Mesothelial cell of epicardium (in vitro differentiated cells): ENCODE measurements at regions not wholly inside any gene's neighbourhood (a gene's known extent, or its start where the extent isn't known, plus 50 kb on each side); places are given as distances from the start of the nearest gene placed in this dataset.
"Not testable (repeated sequence)": the region's sequence is repeated elsewhere in the genome, so short reads cannot be mapped to it uniquely, and the experiment has no call there.

Experiments
- DNase-seq, 2 experiments: peaks; one replicate each; pipeline ENCODE4 v3.0.0; 2021; ENCODE audit warnings: low spot score in 2 of 2; ENCODE audit not compliant: unreplicated experiment in 2 of 2
- H3K27ac Mint-ChIP-seq: 2 replicates; pipeline ENCODE4 v1.8.0; 2021; ENCODE audit warnings: mixed read lengths
- H3K27me3 Mint-ChIP-seq: 2 replicates; pipeline ENCODE4 v1.8.0; 2021; ENCODE audit warnings: low read depth, mixed read lengths
- H3K36me3 Mint-ChIP-seq: 2 replicates; pipeline ENCODE4 v1.8.0; 2021; ENCODE audit warnings: mixed read lengths
- H3K4me1 Mint-ChIP-seq: 2 replicates; pipeline ENCODE4 v1.8.0; 2021; ENCODE audit warnings: mixed read lengths
- H3K4me3 Mint-ChIP-seq: 2 replicates; pipeline ENCODE4 v1.8.0; 2021; ENCODE audit warnings: mild to moderate bottlenecking, moderate library complexity, mixed read lengths
- H3K9me3 Mint-ChIP-seq: 2 replicates; pipeline ENCODE4 v1.8.0; 2021; ENCODE audit warnings: mixed read lengths

DNA sequence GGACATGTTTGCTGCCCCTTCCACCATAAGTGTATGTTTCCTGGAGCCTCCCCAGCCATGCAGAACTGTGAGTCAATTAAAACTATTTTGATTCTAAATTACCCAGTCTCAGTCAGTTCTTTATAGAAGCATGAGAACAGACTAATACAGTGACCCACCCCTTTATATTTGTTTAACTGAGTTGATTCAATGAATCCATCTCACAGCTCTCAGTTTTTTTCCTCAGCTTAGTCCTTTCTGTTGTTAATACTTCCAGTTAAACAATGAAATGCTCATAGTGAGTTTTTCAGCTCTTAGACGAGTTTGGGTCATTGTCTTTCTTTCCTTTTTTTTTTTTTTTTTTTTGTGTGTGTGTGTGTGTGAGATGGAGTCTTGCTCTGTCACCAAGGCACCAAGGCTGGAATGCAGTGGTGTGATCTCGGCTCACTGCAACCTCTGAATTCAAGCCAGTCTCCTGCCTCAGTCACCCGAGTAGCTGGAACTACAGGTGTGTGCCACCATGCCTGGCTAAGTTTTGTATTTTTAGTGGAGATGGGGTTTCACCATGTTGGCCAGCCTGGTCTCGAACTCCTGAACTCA lies 627.4 kb downstream of the SPATA31A7 start:
- not testable (repeated sequence) for H3K27me3 Mint-ChIP-seq, H3K4me1 Mint-ChIP-seq, DNase-seq, H3K4me3 Mint-ChIP-seq, H3K27ac Mint-ChIP-seq, H3K36me3 Mint-ChIP-seq, H3K9me3 Mint-ChIP-seq

DNA sequence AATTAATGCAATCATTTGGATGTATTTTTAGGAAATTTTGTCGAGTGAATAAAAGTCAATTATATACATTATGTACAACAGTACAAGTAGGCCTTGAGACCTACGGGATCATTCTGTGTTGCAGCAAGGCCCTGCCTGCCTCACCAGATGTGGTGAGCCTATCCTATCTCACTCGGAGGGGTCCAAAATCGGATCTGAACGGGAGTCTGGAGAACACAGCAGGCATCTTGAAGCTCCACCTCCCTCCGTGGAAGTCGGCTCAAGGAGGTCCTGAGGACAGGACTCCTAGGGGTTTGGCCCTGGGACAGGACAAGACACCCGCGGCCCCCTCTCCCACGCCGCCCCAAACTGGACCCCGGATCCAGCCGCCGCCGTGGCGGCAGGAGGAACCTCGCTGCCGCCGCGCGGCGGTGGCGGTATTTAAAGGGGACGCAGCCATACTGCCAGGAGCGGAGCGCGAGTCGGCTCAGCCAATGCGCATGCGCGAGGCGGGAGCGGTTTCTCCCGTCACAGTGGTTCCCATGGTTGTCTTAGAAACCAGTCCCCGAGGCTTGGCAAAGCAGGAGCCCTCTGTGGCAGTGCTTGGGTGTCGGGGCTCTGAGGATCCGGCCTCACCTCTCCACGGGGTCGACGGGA lies 663.9 kb downstream of the SPATA31A7 start:
- H3K9me3 Mint-ChIP-seq, H3K27me3 Mint-ChIP-seq, H3K27ac Mint-ChIP-seq, H3K4me1 Mint-ChIP-seq, H3K36me3 Mint-ChIP-seq, H3K4me3 Mint-ChIP-seq: not testable (repeated sequence)
- DNase-seq, result peak; percentile 49 to 92

DNA sequence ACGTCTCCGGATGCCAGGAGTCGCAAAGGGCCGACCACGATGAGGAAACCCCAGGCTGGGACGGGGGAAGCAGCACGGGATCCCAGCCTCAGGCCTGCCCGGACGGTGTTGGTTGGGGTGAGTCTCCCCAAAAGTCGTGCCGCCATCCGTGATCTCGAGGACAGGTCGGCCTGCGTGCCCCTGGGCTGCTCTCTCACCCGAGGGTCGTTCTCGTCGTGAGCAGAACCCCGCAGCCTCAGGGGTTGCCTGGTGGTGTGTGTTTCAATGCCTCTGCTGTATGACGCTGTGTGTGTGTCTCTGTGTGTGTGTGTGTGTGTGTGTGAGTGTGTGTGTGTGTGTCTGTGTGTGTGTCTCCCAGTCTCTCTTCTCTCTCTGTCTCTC lies 664.4 kb downstream of the SPATA31A7 start:
- H3K27ac Mint-ChIP-seq, H3K9me3 Mint-ChIP-seq, H3K4me3 Mint-ChIP-seq, H3K4me1 Mint-ChIP-seq, H3K36me3 Mint-ChIP-seq, H3K27me3 Mint-ChIP-seq: not testable (repeated sequence)
- peak in 1 of 2 experiments; percentile 34 for DNase-seq

DNA sequence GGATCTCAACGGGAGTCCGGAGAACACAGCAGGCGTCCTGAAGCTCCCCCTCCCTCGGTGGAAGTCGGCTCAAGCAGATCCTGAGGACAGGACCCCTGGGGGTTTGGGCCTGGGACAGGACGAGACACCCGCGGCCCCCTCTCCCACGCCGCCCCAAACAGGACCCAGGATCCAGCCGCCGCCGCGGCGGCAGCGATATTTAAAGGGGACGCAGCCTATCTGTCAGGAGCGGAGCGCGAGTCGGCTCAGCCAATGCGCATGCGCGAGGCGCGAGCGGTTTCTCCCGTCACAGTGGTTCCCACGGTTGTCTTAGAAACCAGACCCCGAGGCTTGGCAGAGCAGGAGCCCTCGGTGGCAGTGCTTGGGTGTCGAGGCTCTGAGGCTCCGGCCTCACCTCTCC lies 666.4 kb downstream of the SPATA31A7 start:
- H3K36me3 Mint-ChIP-seq, H3K9me3 Mint-ChIP-seq, DNase-seq, H3K4me1 Mint-ChIP-seq, H3K4me3 Mint-ChIP-seq, H3K27ac Mint-ChIP-seq, H3K27me3 Mint-ChIP-seq: not testable (repeated sequence)

DNA sequence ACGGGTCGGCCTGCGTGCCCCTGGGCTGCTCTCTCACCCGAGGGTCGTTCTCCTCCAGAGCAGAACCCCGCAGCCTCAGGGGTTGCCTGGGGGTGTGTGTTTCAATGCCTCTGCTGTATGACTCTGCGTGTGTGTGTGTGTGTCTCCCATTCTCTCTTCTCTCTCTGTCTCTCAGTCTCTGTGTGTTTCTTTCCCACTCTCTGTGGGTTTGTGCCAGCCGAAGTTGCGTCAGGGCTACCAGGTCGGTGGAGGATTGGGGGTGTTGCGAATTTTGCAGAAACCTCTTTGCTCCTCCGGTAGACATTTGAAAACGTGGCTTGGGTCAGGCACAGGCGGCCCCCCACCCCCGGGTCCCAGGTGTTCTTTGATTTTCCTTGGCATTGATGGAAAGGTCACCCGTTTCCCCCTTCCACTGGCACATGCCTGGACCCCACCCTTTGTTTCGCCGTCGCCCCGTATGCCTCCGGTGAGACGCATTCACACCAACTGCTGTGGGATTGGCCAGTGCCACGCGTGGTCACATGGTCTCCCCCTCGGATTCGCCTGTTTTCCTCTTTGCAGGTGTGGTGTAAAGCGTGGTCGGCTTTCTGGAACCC lies 667.1 kb downstream of the SPATA31A7 start:
- not testable (repeated sequence) for H3K4me1 Mint-ChIP-seq, H3K4me3 Mint-ChIP-seq, H3K27me3 Mint-ChIP-seq, H3K9me3 Mint-ChIP-seq, H3K27ac Mint-ChIP-seq, H3K36me3 Mint-ChIP-seq
- peak in 1 of 2 experiments; percentile 41 for DNase-seq

DNA sequence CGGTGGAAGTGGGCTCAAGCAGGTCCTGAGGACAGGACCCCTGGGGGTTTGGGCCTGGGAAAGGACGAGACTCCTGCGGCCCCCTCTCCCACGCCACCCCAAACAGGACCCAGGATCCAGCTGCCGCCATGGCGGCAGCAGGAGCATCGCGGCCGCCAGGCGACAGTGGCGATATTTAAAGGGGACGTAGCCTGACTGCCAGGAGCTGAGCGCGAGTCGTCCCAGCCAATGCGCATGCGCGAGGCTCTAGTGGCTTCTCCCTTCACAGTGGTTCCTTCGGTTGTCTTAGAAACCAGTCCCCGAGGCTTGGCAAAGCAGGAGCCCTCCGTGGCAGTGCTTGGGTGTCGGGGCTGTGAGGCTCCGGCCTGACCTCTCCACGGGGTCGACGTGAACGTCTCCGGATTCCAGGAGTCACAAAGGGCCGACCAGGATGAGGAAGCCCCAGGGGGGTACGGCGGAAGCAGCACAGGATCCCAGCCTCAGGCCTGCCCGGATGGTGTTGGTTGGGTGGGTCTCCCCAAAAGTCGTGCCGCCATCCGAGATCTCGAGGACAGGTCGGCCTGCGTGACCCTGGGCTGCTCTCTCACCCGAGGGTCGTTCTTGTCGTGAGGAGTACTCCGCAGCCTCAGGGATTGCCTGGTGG lies 668.0 kb downstream of the SPATA31A7 start:
- H3K9me3 Mint-ChIP-seq, H3K4me1 Mint-ChIP-seq, H3K4me3 Mint-ChIP-seq, H3K36me3 Mint-ChIP-seq, H3K27ac Mint-ChIP-seq, DNase-seq, H3K27me3 Mint-ChIP-seq: not testable (repeated sequence)

DNA sequence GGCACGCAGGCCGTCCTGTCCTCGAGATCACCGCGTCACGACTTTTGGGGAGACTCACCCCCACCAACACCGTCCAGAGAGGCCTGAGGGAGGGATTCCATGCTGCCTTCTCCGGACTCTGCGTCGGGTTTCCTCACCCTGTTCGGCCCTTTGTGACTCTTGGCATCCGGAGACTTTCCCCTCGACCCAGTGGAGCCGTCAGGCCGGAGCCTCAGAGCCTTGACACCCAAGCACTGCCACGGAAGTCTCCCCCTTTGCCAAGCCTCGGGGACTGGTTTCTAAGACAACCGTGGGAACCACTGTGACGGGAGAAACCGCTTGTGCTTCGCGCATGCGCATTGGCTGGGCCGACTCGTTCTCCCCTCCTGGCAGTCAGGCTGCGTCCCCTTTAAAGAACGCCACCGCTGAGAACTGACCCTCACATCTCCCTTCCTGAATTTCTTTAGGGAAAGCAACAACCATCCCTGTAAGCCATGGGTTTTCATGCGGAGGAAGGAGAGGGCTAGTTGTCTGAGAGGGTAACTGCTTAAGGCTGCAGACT lies 672.7 kb downstream of the SPATA31A7 start:
- not testable (repeated sequence) for H3K4me3 Mint-ChIP-seq, H3K27ac Mint-ChIP-seq, H3K4me1 Mint-ChIP-seq, H3K36me3 Mint-ChIP-seq, H3K27me3 Mint-ChIP-seq, H3K9me3 Mint-ChIP-seq
- DNase-seq, result peak; percentile 23 to 41

DNA sequence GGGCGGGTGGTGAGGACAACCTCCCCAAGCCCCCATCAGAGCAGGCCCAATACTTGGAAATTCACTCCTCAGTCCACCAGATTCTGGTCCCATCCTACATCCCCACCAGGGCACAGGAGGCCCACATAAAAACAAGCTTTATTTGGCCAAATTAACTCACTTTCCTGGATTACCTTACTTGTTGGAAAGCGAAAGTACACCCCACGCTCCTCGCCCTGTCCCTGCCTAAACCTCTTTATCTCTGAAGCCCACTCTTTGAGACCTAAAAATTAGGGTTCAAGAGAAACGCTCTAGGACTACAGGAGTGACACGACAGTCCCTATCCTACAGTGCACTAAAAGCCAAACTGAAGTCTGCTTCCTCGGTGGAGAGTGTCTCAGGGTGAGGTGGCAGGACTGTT lies 674.6 kb downstream of the SPATA31A7 start:
- peak in 1 of 2 experiments; percentile 31 for DNase-seq
- not testable (repeated sequence) for H3K4me3 Mint-ChIP-seq, H3K27me3 Mint-ChIP-seq, H3K4me1 Mint-ChIP-seq, H3K36me3 Mint-ChIP-seq, H3K9me3 Mint-ChIP-seq
- peak overlapping the region; percentile 64 for H3K27ac Mint-ChIP-seq

DNA sequence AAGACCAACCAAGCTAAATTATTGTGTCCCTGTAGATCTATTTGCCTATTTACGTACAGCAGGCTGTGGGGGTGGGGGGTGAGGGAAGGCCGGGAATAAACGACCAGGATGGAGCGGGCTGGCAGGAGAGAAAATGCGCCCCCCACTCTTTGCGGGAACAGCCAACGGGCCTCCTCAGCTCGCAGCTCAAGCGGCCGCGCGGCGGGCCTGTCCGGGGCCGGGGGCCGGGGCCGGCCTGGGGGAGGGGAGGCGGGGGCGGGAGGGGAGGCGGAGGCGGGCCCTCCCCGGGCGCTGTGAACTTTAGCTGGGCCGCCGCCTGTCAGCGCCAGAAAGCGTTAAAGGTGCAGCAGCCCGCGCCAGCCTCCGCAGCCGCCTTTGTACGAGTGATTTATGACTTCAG lies 679.1 kb downstream of the SPATA31A7 start:
- peak overlapping the region; percentile 89 for H3K27ac Mint-ChIP-seq
- DNase-seq, H3K36me3 Mint-ChIP-seq, H3K9me3 Mint-ChIP-seq, H3K4me1 Mint-ChIP-seq, H3K4me3 Mint-ChIP-seq, H3K27me3 Mint-ChIP-seq: not testable (repeated sequence)

DNA sequence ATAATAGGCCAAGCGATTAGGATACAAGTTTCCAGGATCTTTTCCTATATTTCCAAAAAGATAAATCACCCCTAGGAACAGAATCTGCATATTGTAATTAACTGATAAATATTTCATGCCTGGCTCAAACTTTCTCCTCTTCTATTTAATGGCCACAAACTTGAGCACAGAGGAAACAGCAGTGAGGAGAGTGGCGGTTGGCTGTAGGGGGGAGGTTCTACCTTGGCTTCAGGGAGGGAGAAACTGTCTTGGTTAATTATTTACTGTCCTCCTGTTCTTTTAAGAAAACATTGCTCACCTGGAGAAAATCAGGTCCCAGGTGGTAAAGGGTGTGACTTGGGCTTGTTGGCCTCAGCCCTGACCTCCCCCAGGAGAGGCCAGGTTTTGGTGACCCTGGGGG lies 682.5 kb downstream of the SPATA31A7 start:
- not testable (repeated sequence) for DNase-seq, H3K27me3 Mint-ChIP-seq, H3K9me3 Mint-ChIP-seq, H3K27ac Mint-ChIP-seq, H3K4me3 Mint-ChIP-seq, H3K4me1 Mint-ChIP-seq, H3K36me3 Mint-ChIP-seq
